ENCODE measurements at regions not wholly inside any gene's neighbourhood (a gene's known extent, or its start where the extent isn't known, plus 50 kb on each side); places are given as distances from the start of the nearest gene placed in this dataset.
A peak's percentile ranks its signal among the peaks of the same experiment; 100 is the strongest.

DNA sequence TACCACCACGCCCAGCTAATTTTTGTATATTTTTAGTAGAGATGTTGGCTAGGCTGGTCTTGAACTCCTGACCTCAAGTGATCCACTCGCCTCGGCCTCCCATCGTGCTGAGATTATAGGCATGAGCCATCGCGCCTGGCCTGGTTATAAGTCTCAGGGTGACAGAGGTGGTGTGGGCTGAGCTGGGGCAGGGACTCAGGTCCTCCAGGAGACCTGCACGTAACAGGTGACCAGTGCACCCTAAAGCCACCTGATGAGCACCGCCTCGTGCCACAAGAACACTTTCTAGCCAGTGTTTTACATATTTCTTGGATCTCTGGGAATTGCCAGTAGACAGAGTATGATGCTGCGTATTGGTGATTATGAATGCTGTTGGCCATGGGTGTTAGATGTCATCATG is 136.5 kb upstream of the CPM start:
- no peak for DNase-seq
- intact Hi-C loops (cut with DNase I), result loop anchor here (5.0 kb wide), 1 partner anchor 62 kb away; no protein-coding TSS in a partner anchor
- Histone ChIP-seq H3K9ac (ENCODE audit: low read depth in 2 of 2, low read length in 2 of 2) (no peak overlapping the region), H3K9me3 (no peaks in the 10 kb centered on the region), H3K36me3 (no peaks in the 10 kb centered on the region), H3K4me1 (peaks cover 5% of the 10 kb centered on the region), H3K4me3 (no peak overlapping the region), H3K27ac (no peak overlapping the region), H3K27me3 (no peaks in the 10 kb centered on the region)
- TF ChIP-seq, protein P1, sequence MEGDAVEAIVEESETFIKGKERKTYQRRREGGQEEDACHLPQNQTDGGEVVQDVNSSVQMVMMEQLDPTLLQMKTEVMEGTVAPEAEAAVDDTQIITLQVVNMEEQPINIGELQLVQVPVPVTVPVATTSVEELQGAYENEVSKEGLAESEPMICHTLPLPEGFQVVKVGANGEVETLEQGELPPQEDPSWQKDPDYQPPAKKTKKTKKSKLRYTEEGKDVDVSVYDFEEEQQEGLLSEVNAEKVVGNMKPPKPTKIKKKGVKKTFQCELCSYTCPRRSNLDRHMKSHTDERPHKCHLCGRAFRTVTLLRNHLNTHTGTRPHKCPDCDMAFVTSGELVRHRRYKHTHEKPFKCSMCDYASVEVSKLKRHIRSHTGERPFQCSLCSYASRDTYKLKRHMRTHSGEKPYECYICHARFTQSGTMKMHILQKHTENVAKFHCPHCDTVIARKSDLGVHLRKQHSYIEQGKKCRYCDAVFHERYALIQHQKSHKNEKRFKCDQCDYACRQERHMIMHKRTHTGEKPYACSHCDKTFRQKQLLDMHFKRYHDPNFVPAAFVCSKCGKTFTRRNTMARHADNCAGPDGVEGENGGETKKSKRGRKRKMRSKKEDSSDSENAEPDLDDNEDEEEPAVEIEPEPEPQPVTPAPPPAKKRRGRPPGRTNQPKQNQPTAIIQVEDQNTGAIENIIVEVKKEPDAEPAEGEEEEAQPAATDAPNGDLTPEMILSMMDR (IDR thresholded peaks at IDR 0.05), result no peak

DNA sequence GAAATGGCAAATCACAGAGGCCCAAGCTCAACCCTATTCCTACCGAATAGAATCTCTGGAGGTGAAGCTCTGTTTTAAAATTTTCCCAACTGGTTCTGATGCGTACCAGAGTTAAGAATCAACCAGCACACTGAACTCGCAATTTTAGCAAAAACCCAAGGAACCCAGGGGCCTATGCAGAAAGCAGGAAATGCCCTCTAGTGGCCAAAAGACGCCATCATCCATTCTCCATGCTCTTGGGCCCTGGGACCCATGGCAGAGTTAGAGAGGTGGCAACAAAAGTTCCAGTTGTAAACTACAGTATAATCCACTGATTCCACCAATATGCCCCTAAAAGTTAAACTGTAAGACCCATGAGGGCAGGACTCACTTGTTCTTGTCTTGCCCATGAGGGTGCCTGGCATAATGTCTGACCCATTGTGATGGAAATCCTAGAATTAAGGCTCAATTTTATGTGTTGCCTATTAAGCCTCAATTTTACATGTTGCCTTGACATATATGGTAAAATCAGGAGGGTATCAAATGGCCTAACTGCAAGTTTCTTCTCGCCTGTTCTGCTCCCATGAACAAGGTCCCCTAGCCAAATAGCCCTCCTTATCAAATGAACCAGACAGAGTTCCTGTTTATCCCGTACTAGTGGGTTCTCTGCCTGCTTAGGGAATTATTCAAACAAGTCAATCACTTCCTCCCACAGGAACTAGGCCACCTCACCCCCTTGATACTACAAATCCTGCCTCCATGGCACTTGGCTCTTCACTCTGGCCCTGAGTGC is 137.5 kb upstream of the CPM start:
- Histone ChIP-seq H3K9me3 (no peaks in the 10 kb centered on the region), H3K36me3 (no peaks in the 10 kb centered on the region), H3K4me1 (peaks cover 5% of the 10 kb centered on the region), H3K27me3 (no peaks in the 10 kb centered on the region), H3K27ac (no peak overlapping the region), H3K9ac (ENCODE audit: low read depth in 2 of 2, low read length in 2 of 2) (no peak overlapping the region), H3K4me3 (no peak overlapping the region)
- intact Hi-C loops (cut with DNase I), result loop anchor here (10.0 kb wide), 1 partner anchor 176 kb away; no protein-coding TSS in a partner anchor
- TF ChIP-seq, protein P1 (IDR thresholded peaks at IDR 0.05), result peak; percentile 93
- peak; percentile 83 for DNase-seq

DNA sequence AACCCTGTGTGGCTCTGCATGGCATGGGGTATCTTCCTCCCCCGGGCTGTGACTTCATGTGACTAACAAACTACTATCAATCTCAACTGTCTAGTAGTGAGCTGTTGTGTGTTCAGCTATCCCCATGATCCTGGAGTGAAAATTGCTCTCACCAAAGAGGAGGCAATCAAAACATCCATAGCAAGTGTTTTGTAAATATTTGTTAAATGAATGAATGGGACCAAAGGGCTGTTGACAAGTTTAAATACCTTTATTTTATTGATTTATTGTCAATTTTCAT is 138.1 kb upstream of the CPM start:
- Histone ChIP-seq H3K9me3 (no peaks in the 10 kb centered on the region), H3K4me1 (peaks cover 5% of the 10 kb centered on the region), H3K27me3 (no peaks in the 10 kb centered on the region), H3K4me3 (no peak overlapping the region), H3K9ac (ENCODE audit: low read depth in 2 of 2, low read length in 2 of 2) (no peak overlapping the region), H3K36me3 (no peaks in the 10 kb centered on the region), H3K27ac (no peak overlapping the region)
- intact Hi-C loops (cut with DNase I), result loop anchor here (10.0 kb wide), 1 partner anchor 176 kb away; no protein-coding TSS in a partner anchor
- DNase-seq, result no peak
- TF ChIP-seq, protein P1 (IDR thresholded peaks at IDR 0.05), result no peak

DNA sequence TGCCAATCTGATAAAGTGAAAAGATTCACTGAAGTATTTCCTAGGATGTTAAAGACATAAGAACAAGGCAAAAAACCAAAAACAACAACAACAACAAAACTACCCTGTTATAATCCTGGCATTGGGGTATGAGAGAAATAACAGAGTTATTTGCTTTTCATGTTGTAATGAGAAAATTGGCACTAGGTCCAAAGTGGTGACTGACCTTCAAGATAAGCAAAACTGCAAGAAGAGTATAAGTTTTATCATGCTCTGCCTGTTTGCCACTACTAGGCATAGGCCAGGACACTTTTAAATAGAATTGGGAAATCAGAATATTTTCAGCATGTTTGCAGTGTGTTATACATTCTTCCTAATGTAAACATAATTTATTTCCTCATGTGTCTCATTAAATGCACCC is 140.1 kb upstream of the CPM start:
- intact Hi-C loops (cut with DNase I), result loop anchor here (10.0 kb wide), 1 partner anchor 178 kb away; no protein-coding TSS in a partner anchor
- TF ChIP-seq, protein P1 (IDR thresholded peaks at IDR 0.05), result no peak
- H3K27me3 ChIP-seq, result no peaks in the 10 kb centered on the region
- no peaks in the 10 kb centered on the region for H3K9me3 ChIP-seq
- DNase-seq, result no peak
- H3K9ac ChIP-seq (ENCODE audit: low read depth in 2 of 2, low read length in 2 of 2), result no peak overlapping the region
- no peaks in the 10 kb centered on the region for H3K36me3 ChIP-seq
- H3K4me3 ChIP-seq, result no peak overlapping the region
- no peak overlapping the region for H3K27ac ChIP-seq
- peaks cover 5% of the 10 kb centered on the region for H3K4me1 ChIP-seq

DNA sequence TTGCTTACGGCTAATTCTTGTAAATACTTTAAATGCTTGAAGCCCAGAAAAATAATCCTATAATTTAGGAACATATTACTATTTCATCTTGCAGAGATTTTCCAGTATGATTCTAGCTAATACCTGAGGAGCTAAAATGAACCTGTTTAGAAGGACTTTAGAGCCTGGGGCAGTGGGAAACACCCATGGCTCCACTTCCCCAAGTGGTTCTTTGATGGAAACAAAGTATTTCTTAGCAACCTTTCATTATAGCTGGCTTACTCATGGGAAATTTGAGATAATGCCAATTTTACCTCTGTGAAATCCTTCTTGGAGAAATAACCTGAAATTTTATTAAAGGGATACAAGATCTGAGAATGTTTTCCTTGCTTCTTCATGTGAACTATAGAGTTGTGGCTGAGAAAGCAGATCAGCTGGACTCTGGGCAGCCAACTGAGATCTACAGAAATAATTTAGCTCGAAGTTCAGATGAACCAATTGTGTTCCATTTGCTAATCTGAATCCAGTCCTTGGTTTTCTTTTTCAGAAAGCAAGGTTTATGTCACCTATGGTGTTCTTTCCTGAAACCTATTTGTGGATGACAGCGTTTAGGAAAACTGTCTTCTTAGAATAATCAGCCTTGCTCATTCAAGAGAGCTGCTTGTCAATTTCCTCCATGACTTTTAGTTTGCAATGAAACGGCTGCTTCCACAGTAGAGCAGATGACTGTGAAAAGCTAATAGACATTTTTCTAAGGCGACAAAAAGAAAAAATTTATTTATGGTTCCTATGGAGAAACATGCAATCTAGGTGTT is 141.8 kb upstream of the CPM start:
- TF ChIP-seq, protein P1 (IDR thresholded peaks at IDR 0.05), result no peak
- H3K4me1 ChIP-seq, result peaks cover 5% of the 10 kb centered on the region
- H3K27ac ChIP-seq, result no peak overlapping the region
- DNase-seq, result no peak
- H3K4me3 ChIP-seq, result no peak overlapping the region
- H3K36me3 ChIP-seq, result no peaks in the 10 kb centered on the region
- H3K9me3 ChIP-seq, result no peaks in the 10 kb centered on the region
- H3K9ac ChIP-seq (ENCODE audit: low read depth in 2 of 2, low read length in 2 of 2), result no peak overlapping the region
- intact Hi-C loops (cut with DNase I), result loop anchor here (10.0 kb wide), 1 partner anchor 180 kb away; no protein-coding TSS in a partner anchor
- H3K27me3 ChIP-seq, result no peaks in the 10 kb centered on the region
